PC-3 (cell line): ENCODE measurements at regions not wholly inside any gene's neighbourhood (a gene's known extent, or its start where the extent isn't known, plus 50 kb on each side); places are given as distances from the start of the nearest gene placed in this dataset.

Experiments
- ATAC-seq: fragments of 200-7000 bp; cut with Tn5 transposase; 2 replicates; pipeline ENCODE4 v1.9.1; 2020; ENCODE audit warnings: mild to moderate bottlenecking, moderate library complexity
- BruUV-seq: library from RNA; stranded (reverse); fragments of 400-500 nt; replicated peaks from 2 replicates; lab custom pipeline; 2021; lab: Mats Ljungman, UMichigan
- CTCF ChIA-PET: fragments of 300-600 bp; sonication (Branson Sonifier 250); formaldehyde crosslinking; loops from one replicate; lab custom pipeline; 2022; ENCODE audit warnings: antibody characterized with exemption; lab: Charles Lee
- POLR2A ChIA-PET: fragments of 300-600 bp; sonication (Branson Sonifier 250); formaldehyde crosslinking; loops from one replicate; lab custom pipeline; 2022; ENCODE audit warnings: antibody characterized with exemption; ENCODE audit not compliant: unreplicated experiment; lab: Charles Lee
- DNase-seq: peaks from one replicate; pipeline ENCODE4 v3.0.0-alpha.2; 2015
- H2AFZ ChIP-seq: fragments of 300-600 bp; sonication (generic); 2 replicates; pipeline ENCODE4 v1.6.0; 2016; ENCODE audit warnings: antibody characterized with exemption, low read length
- H3F3A ChIP-seq: fragments of 300-600 bp; sonication (generic); one replicate; pipeline ENCODE4 v1.6.0; 2017; ENCODE audit warnings: antibody characterized with exemption, low read length, control low read depth, mild to moderate bottlenecking; ENCODE audit not compliant: unreplicated experiment
- H3K27ac ChIP-seq: fragments of 300-600 bp; sonication (generic); 2 replicates; pipeline ENCODE4 v1.5.1; 2016; ENCODE audit warnings: mild to moderate bottlenecking, low read length
- H3K27me3 ChIP-seq: fragments of 300-600 bp; sonication (generic); 2 replicates; pipeline ENCODE4 v1.6.1; 2016; ENCODE audit warnings: low read length, mixed read lengths
- H3K36me3 ChIP-seq: fragments of 300-600 bp; sonication (generic); 2 replicates; pipeline ENCODE4 v1.6.1; 2016; ENCODE audit warnings: low read depth, mixed run types, low read length, mixed read lengths
- H3K4me1 ChIP-seq: fragments of 300-600 bp; sonication (generic); 2 replicates; pipeline ENCODE4 v1.5.1; 2016; ENCODE audit warnings: low read length; ENCODE audit not compliant: insufficient read depth
- H3K4me2 ChIP-seq: fragments of 300-600 bp; sonication (generic); 2 replicates; pipeline ENCODE4 v1.6.0; 2016; ENCODE audit warnings: low read length
- H3K4me3 ChIP-seq: fragments of 300-600 bp; sonication (generic); 2 replicates; pipeline ENCODE4 v1.5.1; 2016; ENCODE audit warnings: mild to moderate bottlenecking, low read length, mixed read lengths
- H3K79me2 ChIP-seq: fragments of 300-600 bp; sonication (generic); 2 replicates; pipeline ENCODE4 v1.6.1; 2017; ENCODE audit warnings: low read length, mixed read lengths
- H3K9ac ChIP-seq: fragments of 300-600 bp; sonication (generic); 2 replicates; pipeline ENCODE4 v1.6.0; 2016; ENCODE audit warnings: mild to moderate bottlenecking, low read length
- H3K9me2 ChIP-seq: fragments of 300-600 bp; sonication (generic); replicated peaks from 2 replicates; pipeline ENCODE4 v1.6.1; 2016; ENCODE audit warnings: mixed run types, low read length, mixed read lengths
- H3K9me3 ChIP-seq: fragments of 300-600 bp; sonication (generic); 2 replicates; pipeline ENCODE4 v1.6.1; 2016; ENCODE audit warnings: low read length, mixed read lengths
- H4K20me1 ChIP-seq: fragments of 300-600 bp; sonication (generic); 2 replicates; pipeline ENCODE4 v1.6.1; 2016; ENCODE audit warnings: low read length, mixed read lengths
- CTCF ChIP-seq: fragments of 300-600 bp; sonication (generic); conservative IDR thresholded peaks from 2 replicates; pipeline ENCODE4 v1.5.1; 2017; ENCODE audit warnings: antibody characterized with exemption, low read depth, mild to moderate bottlenecking, low read length
- EZH2 ChIP-seq: fragments of 300-600 bp; sonication (generic); IDR thresholded peaks from one replicate; pipeline ENCODE4 v1.6.1; 2017; ENCODE audit warnings: antibody characterized with exemption, mild to moderate bottlenecking, low read length; ENCODE audit not compliant: unreplicated experiment
- EZH2phosphoT487 ChIP-seq: fragments of 300-600 bp; sonication (generic); IDR thresholded peaks from 2 replicates; pipeline ENCODE4 v1.6.1; 2018; ENCODE audit warnings: mild to moderate bottlenecking, antibody characterized with exemption, low read length, borderline replicate concordance
- intact Hi-C: fragments of 100-400 bp; cut with micrococcal nuclease; formaldehyde crosslinking; loops from 2 replicates; pipeline ENCODE4 v1.9.0; 2023

- Histone ChIP-seq H3K4me2 (no peak overlapping the region), H3K27me3 (no peaks in the 10 kb centered on the region), H4K20me1 (no peaks in the 10 kb centered on the region), H3K4me3 (no peak overlapping the region), H3K4me1 (peaks cover 5% of the 10 kb centered on the region), H3F3A (no peaks in the 10 kb centered on the region), H3K27ac (no peak overlapping the region), H3K9ac (no peak overlapping the region), H3K36me3 (no peaks in the 10 kb centered on the region), H3K9me3 (no peaks in the 10 kb centered on the region), H2AFZ (no peak overlapping the region), H3K79me2 (no peaks in the 10 kb centered on the region), H3K9me2 (no peaks in the 10 kb centered on the region)
- DNase-seq (no peak), ATAC-seq (no peak)
- no TSS peak for BruUV-seq
- TF ChIP-seq EZH2 = no peak
- no peak for TF ChIP-seq EZH2phosphoT487
- TF ChIP-seq CTCF = no peak
- intact Hi-C loops = no loop called here
- ChIA-PET CTCF (interaction anchor here (0.6 to 2.4 kb wide), 9 partner anchors 9 to 263 kb away, joined by 3 to 32 read pairs (median 3); partner anchors contain the start of gene CLDN1), POLR2A (interaction anchor here (0.7 to 1.2 kb wide), 2 partner anchors 97 to 98 kb away, joined by 3 read pairs; partner anchors contain the start of gene CLDN1)
These were observed 97.8 kb downstream of the CLDN1 start for GRCh38 chr3:190224456-190224855.

GRCh38 chr3:190222916-190223315 lies 99.3 kb downstream of the CLDN1 start:
- ChIA-PET CTCF (no interaction called here), POLR2A (no interaction called here)
- intact Hi-C loops = no loop called here
- no peak for ATAC-seq
- Histone ChIP-seq H3K4me3 (no peak overlapping the region), H3K9ac (no peak overlapping the region), H3K4me1 (0 out of 2 replicates have a peak, but pooled peaks cover 3% of the 10 kb centered on the region), H3F3A (no peaks in the 10 kb centered on the region), H3K4me2 (no peak overlapping the region), H4K20me1 (no peaks in the 10 kb centered on the region), H3K79me2 (no peaks in the 10 kb centered on the region), H3K9me3 (no peaks in the 10 kb centered on the region), H3K27me3 (no peaks in the 10 kb centered on the region), H3K36me3 (no peaks in the 10 kb centered on the region), H3K27ac (no peak overlapping the region), H3K9me2 (no peaks in the 10 kb centered on the region), H2AFZ (no peak overlapping the region)
- BruUV-seq = no TSS peak
- no peak for DNase-seq
- TF ChIP-seq CTCF = no peak
- TF ChIP-seq EZH2 = no peak
- TF ChIP-seq EZH2phosphoT487 = no peak

GRCh38 chr3:190222360-190222759 lies 99.9 kb downstream of the CLDN1 start:
- intact Hi-C loops = no loop called here

More at GRCh38 chr3:190222360-190222759, 99.9 kb downstream of the CLDN1 start:
- H3K27ac ChIP-seq = no peak overlapping the region
- no peak overlapping the region for H2AFZ ChIP-seq
- ATAC-seq (no peak), DNase-seq (no peak)
- H3F3A ChIP-seq = no peaks in the 10 kb centered on the region
- H3K4me3 ChIP-seq = no peak overlapping the region
- TF ChIP-seq CTCF (no peak), EZH2phosphoT487 (no peak), EZH2 (no peak)
- H4K20me1 ChIP-seq = no peaks in the 10 kb centered on the region
- no peaks in the 10 kb centered on the region for H3K9me3 ChIP-seq
- no TSS peak for BruUV-seq
- ChIA-PET CTCF (no interaction called here), POLR2A (no interaction called here)
- H3K36me3 ChIP-seq = no peaks in the 10 kb centered on the region
- no peaks in the 10 kb centered on the region for H3K9me2 ChIP-seq
- H3K79me2 ChIP-seq = no peaks in the 10 kb centered on the region
- H3K9ac ChIP-seq = no peak overlapping the region
- no peaks in the 10 kb centered on the region for H3K27me3 ChIP-seq
- H3K4me1 ChIP-seq = peaks cover 5% of the 10 kb centered on the region; the same call in 1 of the 2 replicates
- no peak overlapping the region for H3K4me2 ChIP-seq
